PC-9 (cell line): ENCODE measurements at regions not wholly inside any gene's neighbourhood (a gene's known extent, or its start where the extent isn't known, plus 50 kb on each side); places are given as distances from the start of the nearest gene placed in this dataset.

Source experiments
- CTCF ChIP-seq: fragments of 200-600 bp; sonication (generic); conservative IDR thresholded peaks from 2 replicates; pipeline ENCODE4 v1.6.1; 2017; ENCODE audit warnings: mixed run types, antibody characterized with exemption, mild to moderate bottlenecking, moderate library complexity
- EZH2 ChIP-seq: fragments of 200-600 bp; sonication (generic); IDR thresholded peaks from 2 replicates; pipeline ENCODE4 v1.8.0; 2017; ENCODE audit warnings: antibody characterized with exemption, low read depth

- TF ChIP-seq CTCF, result no peak
- no peak for TF ChIP-seq EZH2
Measured at GRCh38 chr2:226583715-226584114, 215.9 kb downstream of the IRS1 start.
